Activated naive CD8-positive, alpha-beta T cell treated with anti-CD3 and anti-CD28 coated beads for 36 hours (primary cell): ENCODE measurements at regions not wholly inside any gene's neighbourhood (a gene's known extent, or its start where the extent isn't known, plus 50 kb on each side); places are given as distances from the start of the nearest gene placed in this dataset.

Experiments
- DNase-seq: peaks from one replicate; pipeline ENCODE4 v3.0.0; 2021
- H3K27ac Mint-ChIP-seq: one replicate; pipeline ENCODE4 v1.8.0; 2022; ENCODE audit warnings: mild to moderate bottlenecking, moderate library complexity, mixed read lengths
- H3K27me3 Mint-ChIP-seq: one replicate; pipeline ENCODE4 v1.8.0; 2022; ENCODE audit warnings: mild to moderate bottlenecking, mixed read lengths
- H3K36me3 Mint-ChIP-seq: one replicate; pipeline ENCODE4 v1.8.0; 2021; ENCODE audit warnings: mild to moderate bottlenecking, mixed read lengths
- H3K4me1 Mint-ChIP-seq: one replicate; pipeline ENCODE4 v1.8.0; 2021; ENCODE audit warnings: mixed read lengths
- H3K4me3 Mint-ChIP-seq: one replicate; pipeline ENCODE4 v1.8.0; 2022; ENCODE audit warnings: mild to moderate bottlenecking, moderate library complexity, mixed read lengths
- H3K9me3 Mint-ChIP-seq: one replicate; pipeline ENCODE4 v1.8.0; 2022; ENCODE audit warnings: mixed read lengths

DNA sequence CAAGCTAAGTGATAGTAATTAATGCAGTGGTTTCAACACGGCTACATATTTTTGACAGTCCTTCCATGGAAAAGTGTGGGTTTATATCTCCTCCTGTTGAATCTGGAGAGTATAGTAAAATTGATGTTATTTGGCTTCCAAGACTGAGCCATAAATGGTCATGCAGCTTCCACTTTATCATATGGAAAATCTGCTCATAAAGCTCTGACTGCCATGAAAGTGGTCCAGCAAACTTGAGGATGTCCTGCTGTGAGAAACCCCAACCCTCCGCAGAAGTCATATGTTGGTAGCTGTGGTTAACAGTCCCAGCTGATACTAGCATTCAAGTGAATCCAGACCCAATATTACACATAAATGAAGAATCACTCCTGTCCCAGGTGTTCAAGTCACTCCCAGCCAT, 378.3 kb downstream of the KCTD16 start:
- no peak for DNase-seq

GRCh38 chr5:144547098-144547499, 376.4 kb downstream of the KCTD16 start:
- DNase-seq, result no peak
- no peak overlapping the region for H3K27ac Mint-ChIP-seq
- no peaks in the 10 kb centered on the region for H3K9me3 Mint-ChIP-seq
- H3K27me3 Mint-ChIP-seq, result no peaks in the 10 kb centered on the region
- no peaks in the 10 kb centered on the region for H3K36me3 Mint-ChIP-seq
- H3K4me3 Mint-ChIP-seq, result no peak overlapping the region
- no peaks in the 10 kb centered on the region for H3K4me1 Mint-ChIP-seq

More for the DNA sequence above, 378.3 kb downstream of the KCTD16 start:
- H3K36me3 Mint-ChIP-seq, result no peaks in the 10 kb centered on the region
- no peak overlapping the region for H3K4me3 Mint-ChIP-seq
- H3K27ac Mint-ChIP-seq, result no peak overlapping the region
- no peaks in the 10 kb centered on the region for H3K4me1 Mint-ChIP-seq
- no peaks in the 10 kb centered on the region for H3K27me3 Mint-ChIP-seq
- peaks cover 3% of the 10 kb centered on the region for H3K9me3 Mint-ChIP-seq

- Mint-ChIP-seq H3K27ac (no peak overlapping the region), H3K4me3 (no peak overlapping the region), H3K36me3 (no peaks in the 10 kb centered on the region), H3K27me3 (no peaks in the 10 kb centered on the region), H3K4me1 (no peaks in the 10 kb centered on the region), H3K9me3 (peaks cover 9% of the 10 kb centered on the region)
- DNase-seq, result no peak
Observed at GRCh38 chr5:144538845-144539244, 368.2 kb downstream of the KCTD16 start.
